RWPE2 (cell line): ENCODE measurements at regions not wholly inside any gene's neighbourhood (a gene's known extent, or its start where the extent isn't known, plus 50 kb on each side); places are given as distances from the start of the nearest gene placed in this dataset.

Source experiments
- ATAC-seq: fragments of 200-7000 bp; cut with Tn5 transposase; 3 replicates; pipeline ENCODE4 v1.9.1; 2021; ENCODE audit warnings: low read depth
- DNase-seq: peaks from one replicate; pipeline ENCODE4 v3.0.0-alpha.2; 2020; ENCODE audit warnings: low spot score
- H3K27ac ChIP-seq: fragments of 450-650 bp; 2 replicates; pipeline ENCODE4 v1.5.1; 2017; ENCODE audit warnings: mild to moderate bottlenecking; ENCODE audit not compliant: poor library complexity, severe bottlenecking
- H3K27me3 ChIP-seq: fragments of 250-450 bp; sonication (Bioruptor Pico); 2 replicates; pipeline ENCODE4 v1.5.1; 2021; ENCODE audit warnings: mild to moderate bottlenecking, moderate library complexity; ENCODE audit not compliant: insufficient read depth, poor library complexity, severe bottlenecking
- H3K36me3 ChIP-seq: fragments of 250-450 bp; sonication (Bioruptor Pico); 2 replicates; pipeline ENCODE4 v1.5.1; 2020; ENCODE audit warnings: low read depth, mild to moderate bottlenecking, moderate library complexity
- H3K4me1 ChIP-seq: fragments of 250-450 bp; sonication (Bioruptor Pico); 2 replicates; pipeline ENCODE4 v1.5.1; 2021; ENCODE audit warnings: mild to moderate bottlenecking, moderate library complexity; ENCODE audit not compliant: insufficient read depth, poor library complexity, severe bottlenecking
- H3K4me3 ChIP-seq: fragments of 250-450 bp; sonication (Bioruptor Pico); 2 replicates; pipeline ENCODE4 v1.5.1; 2021; ENCODE audit warnings: mild to moderate bottlenecking, moderate library complexity; ENCODE audit not compliant: severe bottlenecking
- H3K9me3 ChIP-seq: fragments of 250-450 bp; sonication (Bioruptor Pico); 2 replicates; pipeline ENCODE4 v1.5.1; 2021; ENCODE audit warnings: mild to moderate bottlenecking, moderate library complexity; ENCODE audit not compliant: severe bottlenecking
- TF ChIP-seq, protein P1 (sequence below): fragments of 450-650 bp; IDR thresholded peaks from one replicate; pipeline ENCODE4 v1.5.1; 2017; ENCODE audit warnings: mild to moderate bottlenecking, moderate library complexity; ENCODE audit not compliant: poor library complexity, severe bottlenecking

DNA sequence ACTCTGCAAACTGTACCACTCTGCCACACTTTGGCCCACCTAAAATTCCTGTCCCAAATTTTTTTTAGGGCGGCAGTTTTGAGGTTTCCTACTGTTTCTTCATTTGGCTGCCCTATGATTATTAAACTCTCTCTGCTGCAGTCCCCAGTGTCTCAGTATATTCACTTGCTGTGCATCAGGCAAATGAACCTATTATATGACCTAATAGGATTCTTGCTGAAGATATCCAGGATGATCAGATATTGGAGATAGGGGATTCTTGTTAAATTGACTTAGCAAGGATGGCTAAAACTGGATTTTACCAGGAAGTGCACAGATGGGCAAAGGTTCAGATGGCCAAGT lies 410.8 kb upstream of the DDI1 start:
- Histone ChIP-seq H3K27me3 (no peaks in the 10 kb centered on the region), H3K27ac (peak overlapping the region; percentile 75), H3K9me3 (no peaks in the 10 kb centered on the region), H3K36me3 (no peaks in the 10 kb centered on the region), H3K4me1 (peaks cover 11% of the 10 kb centered on the region), H3K4me3 (no peak overlapping the region)
- TF ChIP-seq, protein P1, sequence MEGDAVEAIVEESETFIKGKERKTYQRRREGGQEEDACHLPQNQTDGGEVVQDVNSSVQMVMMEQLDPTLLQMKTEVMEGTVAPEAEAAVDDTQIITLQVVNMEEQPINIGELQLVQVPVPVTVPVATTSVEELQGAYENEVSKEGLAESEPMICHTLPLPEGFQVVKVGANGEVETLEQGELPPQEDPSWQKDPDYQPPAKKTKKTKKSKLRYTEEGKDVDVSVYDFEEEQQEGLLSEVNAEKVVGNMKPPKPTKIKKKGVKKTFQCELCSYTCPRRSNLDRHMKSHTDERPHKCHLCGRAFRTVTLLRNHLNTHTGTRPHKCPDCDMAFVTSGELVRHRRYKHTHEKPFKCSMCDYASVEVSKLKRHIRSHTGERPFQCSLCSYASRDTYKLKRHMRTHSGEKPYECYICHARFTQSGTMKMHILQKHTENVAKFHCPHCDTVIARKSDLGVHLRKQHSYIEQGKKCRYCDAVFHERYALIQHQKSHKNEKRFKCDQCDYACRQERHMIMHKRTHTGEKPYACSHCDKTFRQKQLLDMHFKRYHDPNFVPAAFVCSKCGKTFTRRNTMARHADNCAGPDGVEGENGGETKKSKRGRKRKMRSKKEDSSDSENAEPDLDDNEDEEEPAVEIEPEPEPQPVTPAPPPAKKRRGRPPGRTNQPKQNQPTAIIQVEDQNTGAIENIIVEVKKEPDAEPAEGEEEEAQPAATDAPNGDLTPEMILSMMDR = no peak
- ATAC-seq (no peak), DNase-seq (no peak)

DNA sequence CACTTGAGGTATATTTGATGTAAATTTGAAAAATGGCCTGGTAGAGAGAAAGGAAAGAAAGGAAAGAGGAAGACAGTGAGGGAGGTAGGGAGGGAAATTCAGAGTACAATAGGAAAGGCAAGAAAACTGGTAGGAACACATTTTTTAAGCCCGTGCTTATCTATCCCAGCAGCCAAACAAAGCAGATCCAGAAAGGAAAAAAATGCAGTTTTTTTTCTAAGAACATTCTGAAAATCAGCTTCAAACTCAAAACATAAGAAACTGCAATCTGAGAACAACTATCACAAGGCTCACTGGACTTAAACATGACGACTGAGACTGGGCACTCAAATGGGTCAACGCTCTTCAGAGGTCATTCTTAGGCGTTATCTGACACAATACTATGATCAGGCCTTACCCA lies 408.3 kb upstream of the DDI1 start:
- Histone ChIP-seq H3K9me3 (no peaks in the 10 kb centered on the region), H3K4me3 (no peak overlapping the region), H3K27ac (no peak overlapping the region), H3K36me3 (no peaks in the 10 kb centered on the region), H3K4me1 (peaks cover 15% of the 10 kb centered on the region), H3K27me3 (no peaks in the 10 kb centered on the region)
- TF ChIP-seq, protein P1 = no peak
- ATAC-seq (no peak), DNase-seq (no peak)

DNA sequence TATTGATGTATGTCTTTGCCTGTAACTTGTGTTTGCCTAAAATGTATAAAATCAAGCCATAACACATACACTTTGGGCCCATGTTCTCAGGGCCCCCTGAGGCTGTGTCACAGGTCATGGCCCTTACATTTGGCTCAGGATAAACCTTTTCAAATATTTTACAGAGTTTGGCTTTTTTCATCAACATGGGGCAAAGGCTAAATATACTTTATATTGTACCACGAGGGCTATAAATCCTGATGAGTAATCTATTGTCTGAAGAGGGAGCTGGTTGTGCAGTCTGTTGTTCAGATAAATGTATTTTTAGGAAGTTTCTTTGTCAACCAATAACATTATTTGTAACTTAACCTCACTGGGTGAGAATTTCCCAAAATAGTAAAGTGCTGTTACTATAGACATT lies 404.6 kb upstream of the DDI1 start:
- no peak for ATAC-seq
- Histone ChIP-seq H3K27ac (no peak overlapping the region), H3K4me3 (no peak overlapping the region), H3K27me3 (no peaks in the 10 kb centered on the region), H3K9me3 (no peaks in the 10 kb centered on the region), H3K36me3 (no peaks in the 10 kb centered on the region), H3K4me1 (peaks cover 4% of the 10 kb centered on the region)
- no peak for DNase-seq
- TF ChIP-seq, protein P1 = no peak

DNA sequence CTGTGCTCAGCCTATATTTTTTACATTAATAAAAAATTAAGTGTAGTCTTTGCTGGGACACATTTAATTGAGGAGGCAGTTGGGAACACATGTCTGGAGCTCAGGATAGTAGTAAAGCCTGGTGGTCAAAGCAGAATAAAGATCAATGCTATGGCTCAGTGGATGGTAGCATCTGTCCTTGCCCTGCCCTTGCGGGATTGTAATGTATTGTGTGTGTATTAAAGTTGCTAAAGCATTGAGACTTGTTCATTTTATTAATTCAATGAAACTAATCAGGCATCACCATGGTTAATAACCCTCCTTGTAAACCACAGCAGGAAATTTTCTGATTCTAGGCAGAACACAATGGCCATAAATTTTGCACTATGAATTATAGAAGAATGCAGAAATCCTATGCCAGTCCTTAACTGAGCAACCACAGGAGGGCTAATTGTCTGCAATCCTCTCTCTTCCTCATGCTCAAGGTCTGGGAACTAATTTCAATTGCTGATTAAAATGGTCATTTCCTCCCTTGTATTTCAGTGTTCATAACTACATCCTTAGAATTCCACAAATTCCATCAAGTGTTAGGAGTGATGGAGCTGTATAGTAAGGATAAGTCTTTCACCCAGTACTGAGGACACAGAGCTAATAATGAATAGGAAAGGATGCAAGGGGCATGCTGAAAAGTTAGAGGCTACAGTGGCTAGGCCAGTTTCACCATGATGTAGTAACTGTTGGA lies 403.2 kb upstream of the DDI1 start:
- no peak for DNase-seq
- TF ChIP-seq, protein P1 = no peak
- Histone ChIP-seq H3K27me3 (no peaks in the 10 kb centered on the region), H3K27ac (no peak overlapping the region), H3K4me3 (no peak overlapping the region), H3K4me1 (peaks cover 4% of the 10 kb centered on the region), H3K9me3 (no peaks in the 10 kb centered on the region), H3K36me3 (no peaks in the 10 kb centered on the region)
- peak; percentile 44; the same call in 2 of the 3 replicates for ATAC-seq

DNA sequence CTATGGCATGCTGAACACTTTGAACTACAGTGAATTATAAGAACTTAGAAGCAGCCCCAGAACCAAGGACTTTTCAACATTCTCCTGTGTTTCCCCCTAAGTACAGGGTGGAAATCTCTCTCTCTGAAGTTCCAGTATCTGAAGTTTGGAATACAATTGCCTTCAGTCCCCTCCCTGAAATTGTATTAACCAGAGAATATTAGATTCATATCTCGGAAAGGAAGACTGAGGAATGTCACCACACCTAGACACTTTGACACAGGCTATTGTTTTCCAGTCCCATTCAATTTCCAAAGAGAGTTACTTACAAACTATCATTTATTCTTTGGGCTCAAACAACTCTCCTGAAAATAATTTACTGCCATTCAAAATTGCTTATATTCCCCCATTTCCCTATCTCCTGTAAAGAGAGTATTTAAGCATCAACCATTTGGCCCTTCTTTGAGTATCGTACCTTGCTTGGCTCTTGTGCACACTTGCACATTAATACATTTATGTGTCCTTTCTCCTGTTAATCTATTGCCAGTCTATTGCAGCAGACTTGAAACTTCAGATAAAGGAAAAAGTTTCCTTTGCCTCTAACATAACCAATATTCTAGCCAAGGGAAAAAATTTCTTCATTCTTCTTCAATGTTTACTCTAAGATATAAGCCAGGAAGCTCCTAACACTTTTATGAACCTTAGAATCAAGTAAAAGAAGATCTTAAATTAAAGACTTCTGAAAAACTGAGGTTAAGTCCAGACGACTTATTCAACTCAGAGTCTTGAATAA lies 402.4 kb upstream of the DDI1 start:
- DNase-seq (no peak), ATAC-seq (no peak)
- TF ChIP-seq, protein P1 = no peak
- Histone ChIP-seq H3K36me3 (no peaks in the 10 kb centered on the region), H3K9me3 (no peaks in the 10 kb centered on the region), H3K4me1 (peaks cover 4% of the 10 kb centered on the region), H3K4me3 (no peak overlapping the region), H3K27me3 (no peaks in the 10 kb centered on the region), H3K27ac (no peak overlapping the region)
